Small intestine (tissue), 7 donors: ENCODE measurements at regions not wholly inside any gene's neighbourhood (a gene's known extent, or its start where the extent isn't known, plus 50 kb on each side); places are given as distances from the start of the nearest gene placed in this dataset.
"Not testable (repeated sequence)": the region's sequence is repeated elsewhere in the genome, so short reads cannot be mapped to it uniquely, and the experiment has no call there.

Experiments
- DNase-seq, 2 donors: peaks; one replicate each; pipeline versions ENCODE4 v3.0.0 to v3.0.0-alpha.2; 2013
- FAIRE-seq: peaks from 2 replicates; lab custom pipeline; 2012; peaks lifted over from hg19 to GRCh38; lab: Jason Lieb, UNC
- H3K27ac ChIP-seq, 3 donors: one replicate each; pipeline ENCODE4 v1.5.1; 2013; ENCODE audit warnings: low read length in 2 of 3, mild to moderate bottlenecking in 2 of 3, control low read depth in 1 of 3, inconsistent platforms in 1 of 3, low read depth in 1 of 3, moderate library complexity in 1 of 3
- H3K27me3 ChIP-seq, 3 donors: one replicate each; pipeline ENCODE4 v1.6.1; 2013; ENCODE audit warnings: low read length in 3 of 3, inconsistent platforms in 1 of 3; ENCODE audit not compliant: control insufficient read depth in 3 of 3, insufficient read depth in 3 of 3
- H3K36me3 ChIP-seq, 3 donors: one replicate each; pipeline ENCODE4 v1.6.1; 2013; ENCODE audit warnings: low read length in 3 of 3, inconsistent platforms in 1 of 3, low read depth in 1 of 3, mild to moderate bottlenecking in 1 of 3, moderate library complexity in 1 of 3; ENCODE audit not compliant: control insufficient read depth in 3 of 3, insufficient read depth in 2 of 3
- H3K4me1 ChIP-seq, 3 donors: one replicate each; pipeline ENCODE4 v1.6.1; 2013; ENCODE audit warnings: low read length in 2 of 3, inconsistent platforms in 1 of 3, low read depth in 1 of 3, mild to moderate bottlenecking in 1 of 3, moderate library complexity in 1 of 3; ENCODE audit not compliant: control insufficient read depth in 3 of 3, insufficient read depth in 2 of 3
- H3K4me3 ChIP-seq, 3 donors: one replicate each; pipeline ENCODE4 v1.5.1; 2013; ENCODE audit warnings: low read length in 3 of 3, control low read depth in 1 of 3, inconsistent platforms in 1 of 3, low read depth in 1 of 3, mild to moderate bottlenecking in 1 of 3, moderate library complexity in 1 of 3
- H3K9me3 ChIP-seq, 2 donors: one replicate each; pipeline ENCODE4 v1.6.1; 2013; ENCODE audit warnings: low read depth in 1 of 2, low read length in 1 of 2; ENCODE audit not compliant: control insufficient read depth in 2 of 2, insufficient read depth in 1 of 2
- WGBS, 3 donors: extraction: QIAGEN DNeasy Blood & Tissue Kit; methylation state at CpG; one replicate each; pipeline ENCODE4 v1.1.7; 2013; 5-methylcytosine and 5-hydroxymethylcytosine counted together
- donor health status: healthy with polysubstance abuse.
- donor health status: control.
- donor health status: control.
- donor health status: Bipolar disorder and iron deficiency.
- donor health status: healthy.

GRCh38 chr10:130714742-130715467 lies 578.7 kb downstream of the GLRX3 start:
- 70 to 77% (median 72%) methylated on average over 20 of the region's 20 CpGs for WGBS, 3 donors
- Histone ChIP-seq H3K27me3 (peaks cover 0 to 1% (median 0%) of the 10 kb centered on the region in 3 donors), H3K36me3 (no peaks in the 10 kb centered on the region), H3K4me3 (no peak overlapping the region), H3K4me1 (no peaks in the 10 kb centered on the region), H3K27ac (no peak overlapping the region), H3K9me3 (no peaks in the 10 kb centered on the region)
- no peak for DNase-seq
- FAIRE-seq, result no peak

- no peak overlapping the region for H3K27ac ChIP-seq
- no peaks in the 10 kb centered on the region for H3K36me3 ChIP-seq
- H3K27me3 ChIP-seq, result peaks cover 0 to 1% (median 0%) of the 10 kb centered on the region in 3 donors
- DNase-seq (no peak), FAIRE-seq (no peak)
- WGBS, 3 donors, result 68 to 76% (median 70%) methylated on average over 12 of the region's 12 CpGs
- H3K4me3 ChIP-seq, result no peak overlapping the region
- no peaks in the 10 kb centered on the region for H3K4me1 ChIP-seq
- no peaks in the 10 kb centered on the region for H3K9me3 ChIP-seq
Observed at GRCh38 chr10:130715686-130716670, 579.8 kb downstream of the GLRX3 start.

GRCh38 chr10:130717083-130717482 lies 580.9 kb downstream of the GLRX3 start:
- Histone ChIP-seq H3K36me3 (no peaks in the 10 kb centered on the region), H3K4me1 (no peaks in the 10 kb centered on the region), H3K27me3 (peaks cover 0 to 1% (median 0%) of the 10 kb centered on the region in 3 donors), H3K4me3 (no peak overlapping the region), H3K27ac (no peak overlapping the region), H3K9me3 (no peaks in the 10 kb centered on the region)
- DNase-seq (no peak), FAIRE-seq (no peak)
- 58 to 75% (median 74%) methylated on average over 7 of the region's 7 CpGs for WGBS, 3 donors

GRCh38 chr10:130718744-130719447 lies 582.7 kb downstream of the GLRX3 start:
- FAIRE-seq, DNase-seq: not testable (repeated sequence)

GRCh38 chr10:130719448-130719752 lies 583.2 kb downstream of the GLRX3 start:
- no peak overlapping the region for H3K4me3 ChIP-seq
- H3K36me3 ChIP-seq, result no peaks in the 10 kb centered on the region
- no peak overlapping the region for H3K27ac ChIP-seq
- H3K4me1 ChIP-seq, result no peaks in the 10 kb centered on the region
- FAIRE-seq (no peak), DNase-seq (no peak)
- no peaks in the 10 kb centered on the region for H3K9me3 ChIP-seq
- H3K27me3 ChIP-seq, result peaks cover 0 to 1% (median 0%) of the 10 kb centered on the region in 3 donors
- WGBS, 3 donors, result 50 to 65% (median 58%) methylated on average over 2 of the region's 2 CpGs

More at GRCh38 chr10:130718744-130719447, 582.7 kb downstream of the GLRX3 start:
- not testable (repeated sequence) for H3K4me1 ChIP-seq, H3K36me3 ChIP-seq, H3K27me3 ChIP-seq, H3K4me3 ChIP-seq, H3K27ac ChIP-seq, H3K9me3 ChIP-seq
- 63 to 78% (median 67%) methylated on average over 8 to 9 of the region's 9 CpGs for WGBS, 3 donors

- Histone ChIP-seq H3K9me3 (no peaks in the 10 kb centered on the region), H3K27ac (no peak overlapping the region), H3K36me3 (no peaks in the 10 kb centered on the region), H3K27me3 (peaks cover 0 to 1% (median 0%) of the 10 kb centered on the region in 3 donors), H3K4me3 (no peak overlapping the region), H3K4me1 (no peaks in the 10 kb centered on the region)
- 72 to 76% (median 74%) methylated on average over 5 of the region's 5 CpGs for WGBS, 3 donors
- DNase-seq, result no peak
- no peak for FAIRE-seq
Observed at GRCh38 chr10:130720235-130720634, 584.0 kb downstream of the GLRX3 start.

- H3K27me3 ChIP-seq, result no peaks in the 10 kb centered on the region
- WGBS, 3 donors, result 72 to 81% (median 78%) methylated on average over 14 of the region's 14 CpGs
Observed at GRCh38 chr10:130721971-130722370, 585.8 kb downstream of the GLRX3 start.

GRCh38 chr10:130723704-130724103 lies 587.5 kb downstream of the GLRX3 start:
- H3K36me3 ChIP-seq, result no peaks in the 10 kb centered on the region
- H3K4me3 ChIP-seq, result no peak overlapping the region
- no peak overlapping the region for H3K27ac ChIP-seq
- no peaks in the 10 kb centered on the region for H3K27me3 ChIP-seq
- DNase-seq, result no peak
- FAIRE-seq, result no peak
- 70 to 83% (median 71%) methylated on average over 3 of the region's 3 CpGs for WGBS, 3 donors
- no peaks in the 10 kb centered on the region for H3K9me3 ChIP-seq
- no peaks in the 10 kb centered on the region for H3K4me1 ChIP-seq

More at GRCh38 chr10:130721971-130722370, 585.8 kb downstream of the GLRX3 start:
- Histone ChIP-seq H3K27ac (no peak overlapping the region), H3K36me3 (no peaks in the 10 kb centered on the region), H3K4me3 (no peak overlapping the region), H3K9me3 (no peaks in the 10 kb centered on the region), H3K4me1 (no peaks in the 10 kb centered on the region)
- no peak for DNase-seq
- FAIRE-seq, result no peak
